SK-N-SH (cell line): ENCODE measurements at regions not wholly inside any gene's neighbourhood (a gene's known extent, or its start where the extent isn't known, plus 50 kb on each side); places are given as distances from the start of the nearest gene placed in this dataset.

Experiments
- CTCF ChIA-PET: fragments of 300-600, 350-600 bp; formaldehyde crosslinking; extraction: SDS; loops from one replicate; lab custom pipeline; 2021; lab: Yijun Ruan, JAX
- POLR2A ChIA-PET: fragments of 350-600 bp; sonication (Branson Sonifier 250); formaldehyde crosslinking; extraction: SDS; loops from one replicate; lab custom pipeline; 2020; ENCODE audit warnings: antibody characterized with exemption, inconsistent platforms; lab: Yijun Ruan, JAX
- DNase-seq: peaks from one replicate; pipeline ENCODE4 v3.0.0; 2012
- H2AFZ ChIP-seq: fragments of 200-600 bp; sonication (generic); 2 replicates; pipeline ENCODE4 v1.8.1; 2016; ENCODE audit warnings: antibody characterized with exemption, mild to moderate bottlenecking, low read depth
- H3F3A ChIP-seq: fragments of 200-600 bp; sonication (generic); replicated peaks from 2 replicates; pipeline ENCODE3; 2016; ENCODE audit warnings: antibody characterized with exemption, mild to moderate bottlenecking; ENCODE audit not compliant: insufficient read depth
- H3K27ac ChIP-seq, 2 experiments: fragments of 200-500 bp in 1 of 2; fragments of 200-600 bp in 1 of 2; sonication (Bioruptor generic) in 1 of 2; sonication (generic), shearing (Covaris generic) in 1 of 2; 2 replicates each; pipeline versions ENCODE4 v1.5.1 to v1.6.1; 2014 to 2016; ENCODE audit warnings: low read depth in 2 of 2, inconsistent platforms in 1 of 2, low read length in 1 of 2, mild to moderate bottlenecking in 1 of 2, mixed read lengths in 1 of 2
- H3K27me3 ChIP-seq: fragments of 200-600 bp; sonication (generic), shearing (Covaris generic); 2 replicates; pipeline ENCODE4 v1.6.1; 2016; ENCODE audit warnings: mixed run types; ENCODE audit not compliant: insufficient read depth
- H3K36me3 ChIP-seq, 2 experiments: fragments of 200-500 bp in 1 of 2; fragments of 200-600 bp in 1 of 2; sonication (Bioruptor generic) in 1 of 2; sonication (generic) in 1 of 2; replicated peaks in 1 of 2; 2 replicates each; pipeline versions ENCODE3 to v1.5.1; 2014 to 2016; ENCODE audit warnings: low read length in 1 of 2, mild to moderate bottlenecking in 1 of 2; ENCODE audit not compliant: insufficient read depth in 2 of 2, control insufficient read depth in 1 of 2
- H3K4me1 ChIP-seq, 2 experiments: fragments of 200-500 bp in 1 of 2; fragments of 200-600 bp in 1 of 2; sonication (Bioruptor generic) in 1 of 2; sonication (generic), shearing (Covaris generic) in 1 of 2; 2 replicates each; pipeline versions ENCODE4 v1.5.1 to v1.6.1; 2014 to 2016; ENCODE audit warnings: low read depth in 1 of 2, low read length in 1 of 2, mixed run types in 1 of 2; ENCODE audit not compliant: insufficient read depth in 2 of 2, control insufficient read depth in 1 of 2
- H3K4me2 ChIP-seq: fragments of 200-600 bp; sonication (generic), shearing (Covaris generic); 2 replicates; pipeline ENCODE4 v1.6.1; 2017; ENCODE audit warnings: mixed run types
- H3K4me3 ChIP-seq, 2 experiments: fragments of 200-500 bp in 1 of 2; fragments of 200-600 bp in 1 of 2; sonication (Bioruptor generic) in 1 of 2; sonication (generic), shearing (Covaris generic) in 1 of 2; 2 replicates each; pipeline versions ENCODE4 v1.5.1 to v1.8.1; 2014 to 2016; ENCODE audit warnings: low read depth in 2 of 2, inconsistent platforms in 1 of 2, low read length in 1 of 2, mild to moderate bottlenecking in 1 of 2, mixed read lengths in 1 of 2, moderate library complexity in 1 of 2
- H3K79me2 ChIP-seq: fragments of 200-600 bp; sonication (generic); 2 replicates; pipeline ENCODE4 v1.8.1; 2017; ENCODE audit warnings: mild to moderate bottlenecking; ENCODE audit not compliant: insufficient read depth
- H3K9ac ChIP-seq: fragments of 200-600 bp; sonication (generic); 2 replicates; pipeline ENCODE4 v1.6.1; 2017; ENCODE audit warnings: mixed run types
- H3K9me2 ChIP-seq: fragments of 200-600 bp; sonication (generic); 2 replicates; pipeline ENCODE4 v1.6.1; 2017; ENCODE audit warnings: mixed run types
- H3K9me3 ChIP-seq: fragments of 200-600 bp; sonication (generic); 2 replicates; pipeline ENCODE4 v1.6.1; 2017; ENCODE audit warnings: mixed run types, mild to moderate bottlenecking, moderate library complexity
- H4K20me1 ChIP-seq: fragments of 200-600 bp; sonication (generic); 2 replicates; pipeline ENCODE4 v1.6.1; 2017; ENCODE audit warnings: mild to moderate bottlenecking, mixed run types; ENCODE audit not compliant: insufficient read depth
- ELF1 ChIP-seq: IDR thresholded peaks from 2 replicates; pipeline ENCODE4 v1.4.0; 2012
- EP300 ChIP-seq, 2 experiments: IDR thresholded peaks; 2 replicates each; pipeline versions ENCODE4 v1.4.0 to v1.6.1; 2012; ENCODE audit warnings: borderline replicate concordance in 1 of 2, low read depth in 1 of 2, low read length in 1 of 2
- EZH2phosphoT487 ChIP-seq: fragments of 200-600 bp; sonication (generic); IDR thresholded peaks from 2 replicates; pipeline ENCODE4 v1.6.1; 2017; ENCODE audit warnings: low read depth, mixed run types, mild to moderate bottlenecking, antibody characterized with exemption, moderate library complexity, borderline replicate concordance
- GABPA ChIP-seq: IDR thresholded peaks from 2 replicates; pipeline ENCODE4 v1.4.0; 2012; ENCODE audit warnings: low read depth, mild to moderate bottlenecking
- JUND ChIP-seq: IDR thresholded peaks from 2 replicates; pipeline ENCODE4 v1.4.0; 2012
- MEF2A ChIP-seq: IDR thresholded peaks from 2 replicates; pipeline ENCODE4 v1.4.0; 2012; ENCODE audit warnings: low read depth, borderline replicate concordance
- MXI1 ChIP-seq: IDR thresholded peaks from 2 replicates; pipeline ENCODE4 v1.6.1; 2012; ENCODE audit warnings: mild to moderate bottlenecking, low read depth, low read length, improper control_type of control experiment
- NFIC ChIP-seq: IDR thresholded peaks from 2 replicates; pipeline ENCODE4 v1.4.0; 2012; ENCODE audit warnings: borderline replicate concordance
- NRF1 ChIP-seq: IDR thresholded peaks from 2 replicates; pipeline ENCODE4 v1.6.1; 2012; ENCODE audit warnings: low read depth, mild to moderate bottlenecking, low read length
- PBX3 ChIP-seq: IDR thresholded peaks from 2 replicates; pipeline ENCODE4; 2012
- POLR2AphosphoS5 ChIP-seq: IDR thresholded peaks from 2 replicates; pipeline ENCODE4 v1.6.1; 2012; ENCODE audit warnings: low read depth, low read length
- RAD21 ChIP-seq: IDR thresholded peaks from 2 replicates; pipeline ENCODE4 v1.6.1; 2012; ENCODE audit warnings: mild to moderate bottlenecking, low read length
- RCOR1 ChIP-seq: fragments of 150-350 bp; IDR thresholded peaks from 2 replicates; pipeline ENCODE4 v1.6.1; 2017; ENCODE audit warnings: antibody characterized with exemption, low read length
- REST ChIP-seq: IDR thresholded peaks from 2 replicates; pipeline ENCODE4 v1.6.1; 2012; ENCODE audit warnings: mild to moderate bottlenecking, low read depth, low read length, moderate library complexity
- RFX5 ChIP-seq: IDR thresholded peaks from 2 replicates; pipeline ENCODE4 v1.6.1; 2012; ENCODE audit warnings: mild to moderate bottlenecking, improper control_type of control experiment, low read length
- RXRA ChIP-seq: IDR thresholded peaks from 2 replicates; pipeline ENCODE4 v1.4.0; 2012; ENCODE audit warnings: low read depth, mild to moderate bottlenecking, borderline replicate concordance
- SMC3 ChIP-seq: IDR thresholded peaks from 2 replicates; pipeline ENCODE4 v1.6.1; 2012; ENCODE audit warnings: low read depth, low read length, improper control_type of control experiment
- TAF1 ChIP-seq: IDR thresholded peaks from 2 replicates; pipeline ENCODE4 v1.6.1; 2012; ENCODE audit warnings: low read depth, mild to moderate bottlenecking, low read length, moderate library complexity, borderline replicate concordance
- TEAD4 ChIP-seq: IDR thresholded peaks from 2 replicates; pipeline ENCODE4 v1.4.0; 2012; ENCODE audit warnings: mild to moderate bottlenecking, borderline replicate concordance; ENCODE audit not compliant: insufficient read depth
- USF1 ChIP-seq: IDR thresholded peaks from 2 replicates; pipeline ENCODE4 v1.4.0; 2012; ENCODE audit warnings: low read depth, borderline replicate concordance
- YY1 ChIP-seq: IDR thresholded peaks from 2 replicates; pipeline ENCODE4 v1.4.0; 2012; ENCODE audit warnings: low read depth, mild to moderate bottlenecking
- WGBS: methylation state at CpG from one replicate; pipeline ENCODE4 v1.1.6; 2017; ENCODE audit warnings: low lambda C conversion rate; 5-methylcytosine and 5-hydroxymethylcytosine counted together

GRCh38 chr18:22683196-22683676, 249.9 kb upstream of the RBBP8 start (continued):
- TF ChIP-seq POLR2AphosphoS5, result no peak
- TF ChIP-seq EZH2phosphoT487, result no peak
- no peak for TF ChIP-seq MXI1
- TF ChIP-seq TEAD4, result no peak
- 0 out of 4 replicates have a peak, but pooled peaks of 1 of the 2 experiments have one; percentile 39 for TF ChIP-seq EP300 (IDR thresholded peaks at IDR 0.05; ENCODE audit: borderline replicate concordance in 1 of 2, low read depth in 1 of 2, low read length in 1 of 2)
- TF ChIP-seq GABPA, result no peak
- TF ChIP-seq, all 33 proteins: peak for 4

- H3K4me2 ChIP-seq, result peak overlapping the region; percentile 57; the same call in 1 of the 2 replicates
- H3K9me2 ChIP-seq, result no peaks in the 10 kb centered on the region
- H3K36me3 ChIP-seq, result no peaks in the 10 kb centered on the region
- TF ChIP-seq GABPA, result no peak
- no peak for TF ChIP-seq ELF1
- TF ChIP-seq NRF1, result no peak
- no peak for TF ChIP-seq RCOR1
- no peak for TF ChIP-seq NFIC
- TF ChIP-seq PBX3, result no peak
- no peak for TF ChIP-seq RFX5
- TF ChIP-seq JUND, result no peak
- H2AFZ ChIP-seq, result 0 out of 2 replicates have a peak overlapping the region, but pooled peaks have one; percentile 1
- H3K27me3 ChIP-seq, result no peaks in the 10 kb centered on the region
- H3K79me2 ChIP-seq, result no peaks in the 10 kb centered on the region
- no peaks in the 10 kb centered on the region for H4K20me1 ChIP-seq
- H3K9me3 ChIP-seq, result no peaks in the 10 kb centered on the region
- DNase-seq, result no peak
- peaks cover 0 to 6% of the 10 kb centered on the region in 2 experiments; a peak in 1 of 4 replicates for H3K4me1 ChIP-seq
- no peak overlapping the region for H3K9ac ChIP-seq
- no peak overlapping the region for H3K4me3 ChIP-seq
- 15% methylated on average over 2 of the region's 2 CpGs for WGBS
- CTCF ChIA-PET, result interaction anchor here (2.1 kb wide), 1 partner anchor 20 kb away, joined by 8 read pairs; no protein-coding TSS in a partner anchor
- H3K27ac ChIP-seq, result peak overlapping the region in 1 of 2 experiments; percentile 37; a peak in 1 of 4 replicates
- POLR2A ChIA-PET, result no interaction called here
- no peaks in the 10 kb centered on the region for H3F3A ChIP-seq
Measured at GRCh38 chr18:22683786-22684185, 249.3 kb upstream of the RBBP8 start.

- Histone ChIP-seq H4K20me1 (no peaks in the 10 kb centered on the region), H3K79me2 (no peaks in the 10 kb centered on the region), H3K9me2 (no peaks in the 10 kb centered on the region), H3K4me1 (peaks cover 0 to 6% of the 10 kb centered on the region in 2 experiments; a peak in 1 of 4 replicates), H3K4me3 (no peak overlapping the region), H3K4me2 (no peak overlapping the region), H3F3A (no peaks in the 10 kb centered on the region), H2AFZ (0 out of 2 replicates have a peak overlapping the region, but pooled peaks have one; percentile 1), H3K9me3 (no peaks in the 10 kb centered on the region), H3K27ac (no peak overlapping the region), H3K27me3 (no peaks in the 10 kb centered on the region), H3K9ac (no peak overlapping the region), H3K36me3 (no peaks in the 10 kb centered on the region)
- CTCF ChIA-PET, result no interaction called here
- WGBS, result 48% methylated on average over 2 of the region's 2 CpGs
- POLR2A ChIA-PET, result no interaction called here
- DNase-seq, result no peak
- TF ChIP-seq REST, result no peak
- TF ChIP-seq RXRA, result no peak
- no peak for TF ChIP-seq YY1
- no peak for TF ChIP-seq JUND
- no peak for TF ChIP-seq MEF2A
- no peak for TF ChIP-seq NFIC
- TF ChIP-seq USF1, result no peak
- TF ChIP-seq EZH2phosphoT487, result no peak
- TF ChIP-seq TAF1, result no peak
- TF ChIP-seq SMC3, result no peak
- no peak for TF ChIP-seq POLR2AphosphoS5
- no peak for TF ChIP-seq RAD21
- TF ChIP-seq NRF1, result no peak
- no peak for TF ChIP-seq TEAD4
- TF ChIP-seq EP300 (IDR thresholded peaks at IDR 0.05; ENCODE audit: borderline replicate concordance in 1 of 2, low read depth in 1 of 2, low read length in 1 of 2), result no peak
Measured at GRCh38 chr18:22684268-22684667, 248.9 kb upstream of the RBBP8 start.
